ENCODE measurements at regions not wholly inside any gene's neighbourhood (a gene's known extent, or its start where the extent isn't known, plus 50 kb on each side); places are given as distances from the start of the nearest gene placed in this dataset.

GRCh38 chr5:10059556-10059955 lies 190.1 kb downstream of the ATPSCKMT start:
- TF ChIP-seq CTCF (IDR thresholded peaks at IDR 0.05 in 2 of 3, conservative IDR thresholded peaks at IDR 0.05 in 1 of 3; ENCODE audit: borderline replicate concordance in 1 of 3, insufficient read depth in 1 of 3, low read depth in 2 of 3, low read length in 2 of 3) (no peak), YY1 (IDR thresholded peaks at IDR 0.05; ENCODE audit: extremely low read depth, insufficient replicate concordance, low read depth, low read length) (no peak), ZNF274 (IDR thresholded peaks at IDR 0.05; ENCODE audit: low read depth, low read length) (no peak), POLR2A (IDR thresholded peaks at IDR 0.05; ENCODE audit: borderline replicate concordance, extremely low read depth, insufficient read depth, insufficient read length) (no peak), SP1 (IDR thresholded peaks at IDR 0.05; ENCODE audit: low read depth) (no peak), EZH2phosphoT487 (IDR thresholded peaks at IDR 0.05; ENCODE audit: borderline replicate concordance) (no peak), ZBTB33 (IDR thresholded peaks at IDR 0.05; ENCODE audit: extremely low read depth, insufficient replicate concordance, low read length) (no peak)
